HCT116 (cell line): ENCODE measurements at regions not wholly inside any gene's neighbourhood (a gene's known extent, or its start where the extent isn't known, plus 50 kb on each side); places are given as distances from the start of the nearest gene placed in this dataset.

Experiments used
- ATAC-seq: fragments of 200-7000 bp; cut with Tn5 transposase; 2 replicates; pipeline ENCODE4 v1.9.1; 2020; ENCODE audit warnings: mild to moderate bottlenecking, moderate library complexity
- BruUV-seq: library from RNA; stranded (reverse); fragments of 400-500 nt; replicated peaks from 2 replicates; lab custom pipeline; 2021; lab: Mats Ljungman, UMichigan
- CTCF ChIA-PET: fragments of 300-600 bp; sonication (Branson Sonifier 250); formaldehyde crosslinking; loops from one replicate; lab custom pipeline; 2021; ENCODE audit warnings: antibody characterized with exemption; lab: Charles Lee
- POLR2A ChIA-PET: fragments of 300-600, 350-600 bp; sonication (Branson Sonifier 250); formaldehyde crosslinking; loops from one replicate; lab custom pipeline; 2021; ENCODE audit warnings: antibody characterized with exemption; lab: Charles Lee
- RAD21 ChIA-PET, 2 experiments: fragments of 300-600 bp; sonication (Branson Sonifier 250); formaldehyde crosslinking; loops; one replicate each; lab custom pipeline; 2023; ENCODE audit warnings: low total read pairs in 2 of 2; ENCODE audit not compliant: uncharacterized antibody in 2 of 2, unreplicated experiment in 2 of 2, low non-redundant PET in 1 of 2; lab: Charles Lee
- DNase-seq: peaks from one replicate; pipeline ENCODE4 v3.0.0-alpha.2; 2010; ENCODE audit warnings: low read depth, low spot score
- H2AFZ ChIP-seq: fragments of 200-600 bp; shearing (Covaris generic), sonication (generic); 2 replicates; pipeline ENCODE4 v1.6.1; 2017; ENCODE audit warnings: low read depth, mixed run types, mixed read lengths, antibody characterized with exemption, low read length; ENCODE audit not compliant: poor library complexity, severe bottlenecking
- H3K27ac ChIP-seq: 2 replicates; pipeline ENCODE4 v1.5.1; 2012; ENCODE audit warnings: low read depth, low read length
- H3K27me3 ChIP-seq: fragments of 200-600 bp; sonication (generic); 2 replicates; pipeline ENCODE4 v1.6.1; 2016; ENCODE audit warnings: mixed run types, low read length, mixed read lengths; ENCODE audit not compliant: insufficient read depth
- H3K36me3 ChIP-seq, 2 experiments: fragments of 200-500 bp in 1 of 2; fragments of 200-600 bp in 1 of 2; sonication (Bioruptor generic) in 1 of 2; sonication (generic) in 1 of 2; 2 replicates each; pipeline versions ENCODE4 v1.5.1 to v1.6.1; 2014 to 2016; ENCODE audit warnings: low read length in 2 of 2, inconsistent platforms in 1 of 2, mixed read lengths in 1 of 2, mixed run types in 1 of 2; ENCODE audit not compliant: insufficient read depth in 2 of 2, control insufficient read depth in 1 of 2
- H3K4me1 ChIP-seq, 2 experiments: fragments of 200-600 bp in 1 of 2; sonication (generic) in 1 of 2; 2 replicates each; pipeline versions ENCODE4 v1.5.1 to v1.6.1; 2012 to 2017; ENCODE audit warnings: low read length in 2 of 2, inconsistent platforms in 1 of 2, mild to moderate bottlenecking in 1 of 2, mixed read lengths in 1 of 2, mixed run types in 1 of 2, moderate library complexity in 1 of 2; ENCODE audit not compliant: insufficient read depth in 2 of 2, control insufficient read depth in 1 of 2
- H3K4me2 ChIP-seq: fragments of 200-600 bp; sonication (generic); 2 replicates; pipeline ENCODE4 v1.6.1; 2017; ENCODE audit warnings: mixed run types, low read length, mixed read lengths
- H3K4me3 ChIP-seq, 2 experiments: fragments of 200-600 bp in 1 of 2; sonication (generic) in 1 of 2; replicated peaks in 1 of 2; 2 replicates each; pipeline ENCODE4 v1.5.1; 2011 to 2016; ENCODE audit warnings: low read length in 2 of 2, control low read depth in 1 of 2, low read depth in 1 of 2, mild to moderate bottlenecking in 1 of 2, mixed read lengths in 1 of 2, mixed run types in 1 of 2
- H3K79me2 ChIP-seq: fragments of 200-600 bp; sonication (generic); 2 replicates; pipeline ENCODE4 v1.6.1; 2017; ENCODE audit warnings: mild to moderate bottlenecking, mixed run types, low read length, moderate library complexity, mixed read lengths; ENCODE audit not compliant: insufficient read depth
- H3K9ac ChIP-seq: fragments of 200-600 bp; sonication (generic); 2 replicates; pipeline ENCODE4 v1.6.1; 2016; ENCODE audit warnings: low read length, mixed read lengths
- H3K9me2 ChIP-seq: fragments of 200-600 bp; sonication (generic), shearing (Covaris generic); 2 replicates; pipeline ENCODE4 v1.6.1; 2017; ENCODE audit warnings: mixed run types, mild to moderate bottlenecking, moderate library complexity; ENCODE audit not compliant: insufficient read depth
- H3K9me3 ChIP-seq, 2 experiments: fragments of 200-500 bp in 1 of 2; fragments of 200-600 bp in 1 of 2; sonication (Bioruptor generic) in 1 of 2; sonication (generic) in 1 of 2; 2 replicates each; pipeline ENCODE4 v1.6.1; 2014 to 2017; ENCODE audit warnings: low read length in 2 of 2, mixed read lengths in 2 of 2, inconsistent platforms in 1 of 2, low read depth in 1 of 2, mild to moderate bottlenecking in 1 of 2, mixed run types in 1 of 2, moderate library complexity in 1 of 2; ENCODE audit not compliant: control insufficient read depth in 1 of 2, insufficient read depth in 1 of 2
- H4K20me1 ChIP-seq: fragments of 200-600 bp; sonication (generic), shearing (Covaris generic); 2 replicates; pipeline ENCODE4 v1.6.1; 2017; ENCODE audit warnings: mixed run types, mild to moderate bottlenecking, moderate library complexity; ENCODE audit not compliant: insufficient read depth
- CBX3 ChIP-seq: IDR thresholded peaks from 2 replicates; pipeline ENCODE4 v1.6.1; 2012; ENCODE audit warnings: low read depth
- EGR1 ChIP-seq: IDR thresholded peaks from 2 replicates; pipeline ENCODE4 v1.6.1; 2012; ENCODE audit warnings: low read depth
- ELF1 ChIP-seq: IDR thresholded peaks from 2 replicates; pipeline ENCODE4 v1.6.1; 2012; ENCODE audit warnings: low read depth, borderline replicate concordance
- EZH2 ChIP-seq: fragments of 200-600 bp; sonication (generic); IDR thresholded peaks from 2 replicates; pipeline ENCODE4 v1.6.1; 2017; ENCODE audit warnings: antibody characterized with exemption, mixed run types
- EZH2phosphoT487 ChIP-seq: fragments of 200-600 bp; IDR thresholded peaks from 2 replicates; pipeline ENCODE4 v1.6.1; 2018; ENCODE audit warnings: antibody characterized with exemption, borderline replicate concordance
- JUND ChIP-seq: IDR thresholded peaks from 2 replicates; pipeline ENCODE4 v1.6.1; 2012
- POLR2A ChIP-seq: IDR thresholded peaks from 2 replicates; pipeline ENCODE4 v1.7.0; 2011; ENCODE audit warnings: borderline replicate concordance; ENCODE audit not compliant: insufficient read depth, insufficient read length; ENCODE audit errors: extremely low read depth
- POLR2AphosphoS5 ChIP-seq: IDR thresholded peaks from 2 replicates; pipeline ENCODE4 v1.6.1; 2011; ENCODE audit warnings: mild to moderate bottlenecking, low read depth, low read length, moderate library complexity
- RAD21 ChIP-seq: IDR thresholded peaks from 2 replicates; pipeline ENCODE4 v1.6.1; 2012; ENCODE audit warnings: low read depth, mild to moderate bottlenecking
- SP1 ChIP-seq: IDR thresholded peaks from 2 replicates; pipeline ENCODE4 v1.6.1; 2012; ENCODE audit warnings: low read depth
- SRF ChIP-seq: IDR thresholded peaks from 2 replicates; pipeline ENCODE4 v1.6.1; 2012; ENCODE audit warnings: low read depth
- TCF7L2 ChIP-seq: IDR thresholded peaks from 2 replicates; pipeline ENCODE4 v1.7.0; 2011; ENCODE audit warnings: borderline replicate concordance, inconsistent platforms; ENCODE audit not compliant: insufficient read depth, insufficient read length; ENCODE audit errors: extremely low read depth
- YY1 ChIP-seq: IDR thresholded peaks from 2 replicates; pipeline ENCODE4 v1.6.1; 2011; ENCODE audit warnings: low read length, low read depth, moderate library complexity, mild to moderate bottlenecking; ENCODE audit not compliant: insufficient replicate concordance; ENCODE audit errors: extremely low read depth
- ZFX ChIP-seq: fragments of 450-650 bp; IDR thresholded peaks from 2 replicates; pipeline ENCODE4 v1.6.1; 2017
- intact Hi-C: fragments of 100-400 bp; cut with micrococcal nuclease; formaldehyde crosslinking; loops from 2 replicates; pipeline ENCODE4 v1.10.0; 2022
- TF ChIP-seq, protein P1 (sequence below), 3 experiments: fragments of 200-600 bp in 1 of 3; sonication (generic) in 1 of 3; IDR thresholded peaks in 2 of 3; conservative IDR thresholded peaks in 1 of 3; 2 replicates each; pipeline ENCODE4 v1.5.1; 2012 to 2017; ENCODE audit warnings: low read depth in 2 of 3, low read length in 2 of 3, antibody characterized with exemption in 1 of 3, borderline replicate concordance in 1 of 3, control low read depth in 1 of 3, mild to moderate bottlenecking in 1 of 3, mixed read lengths in 1 of 3, mixed run types in 1 of 3, moderate library complexity in 1 of 3; ENCODE audit not compliant: insufficient read depth in 1 of 3
- TF ChIP-seq, protein P2 (sequence below): IDR thresholded peaks from 2 replicates; pipeline ENCODE4 v1.6.1; 2012
- TF ChIP-seq, protein P3 (sequence below): IDR thresholded peaks from 2 replicates; pipeline ENCODE4 v1.6.1; 2012; ENCODE audit warnings: low read depth
- TF ChIP-seq, protein P4 (sequence below): IDR thresholded peaks from 2 replicates; pipeline ENCODE4 v1.6.1; 2012

DNA sequence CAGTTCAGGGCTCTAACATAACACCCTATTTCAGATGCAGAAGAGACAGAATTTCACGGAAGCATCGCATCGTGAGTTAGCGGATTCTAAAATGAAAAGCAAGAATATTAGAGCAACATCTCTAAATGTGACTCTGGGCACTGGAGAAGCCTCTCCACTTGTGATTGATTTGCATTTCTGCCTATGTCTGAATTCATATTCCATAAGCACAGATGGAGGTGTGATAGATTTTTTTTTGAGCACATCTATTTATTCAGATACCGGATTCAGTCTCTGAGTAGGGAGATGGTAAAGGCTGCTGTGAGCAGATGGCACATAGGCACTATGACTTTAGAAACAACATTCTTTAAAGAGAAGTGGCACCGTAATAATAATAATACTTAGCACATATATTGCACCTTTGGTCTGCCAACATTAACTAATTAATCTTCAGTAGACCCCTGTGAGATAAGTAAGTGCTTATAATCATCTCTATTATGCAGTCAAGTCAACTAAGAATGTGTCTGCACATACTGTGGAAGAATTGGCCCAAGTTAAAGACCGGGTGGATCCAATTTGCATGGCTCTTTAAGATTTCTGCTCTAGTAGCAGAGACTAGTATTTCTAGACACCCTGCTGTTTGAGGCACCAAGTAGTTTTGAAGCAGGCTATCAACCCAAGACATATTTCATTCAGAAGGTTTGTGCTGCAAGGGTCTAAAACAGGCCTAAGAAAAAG lies 685.0 kb downstream of the CETN3 start (continued):
- TF ChIP-seq, protein P1, sequence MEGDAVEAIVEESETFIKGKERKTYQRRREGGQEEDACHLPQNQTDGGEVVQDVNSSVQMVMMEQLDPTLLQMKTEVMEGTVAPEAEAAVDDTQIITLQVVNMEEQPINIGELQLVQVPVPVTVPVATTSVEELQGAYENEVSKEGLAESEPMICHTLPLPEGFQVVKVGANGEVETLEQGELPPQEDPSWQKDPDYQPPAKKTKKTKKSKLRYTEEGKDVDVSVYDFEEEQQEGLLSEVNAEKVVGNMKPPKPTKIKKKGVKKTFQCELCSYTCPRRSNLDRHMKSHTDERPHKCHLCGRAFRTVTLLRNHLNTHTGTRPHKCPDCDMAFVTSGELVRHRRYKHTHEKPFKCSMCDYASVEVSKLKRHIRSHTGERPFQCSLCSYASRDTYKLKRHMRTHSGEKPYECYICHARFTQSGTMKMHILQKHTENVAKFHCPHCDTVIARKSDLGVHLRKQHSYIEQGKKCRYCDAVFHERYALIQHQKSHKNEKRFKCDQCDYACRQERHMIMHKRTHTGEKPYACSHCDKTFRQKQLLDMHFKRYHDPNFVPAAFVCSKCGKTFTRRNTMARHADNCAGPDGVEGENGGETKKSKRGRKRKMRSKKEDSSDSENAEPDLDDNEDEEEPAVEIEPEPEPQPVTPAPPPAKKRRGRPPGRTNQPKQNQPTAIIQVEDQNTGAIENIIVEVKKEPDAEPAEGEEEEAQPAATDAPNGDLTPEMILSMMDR (IDR thresholded peaks at IDR 0.05 in 2 of 3, conservative IDR thresholded peaks at IDR 0.05 in 1 of 3; ENCODE audit: borderline replicate concordance in 1 of 3, insufficient read depth in 1 of 3, low read depth in 2 of 3, low read length in 2 of 3): no peak
- TF ChIP-seq POLR2AphosphoS5: no peak

DNA sequence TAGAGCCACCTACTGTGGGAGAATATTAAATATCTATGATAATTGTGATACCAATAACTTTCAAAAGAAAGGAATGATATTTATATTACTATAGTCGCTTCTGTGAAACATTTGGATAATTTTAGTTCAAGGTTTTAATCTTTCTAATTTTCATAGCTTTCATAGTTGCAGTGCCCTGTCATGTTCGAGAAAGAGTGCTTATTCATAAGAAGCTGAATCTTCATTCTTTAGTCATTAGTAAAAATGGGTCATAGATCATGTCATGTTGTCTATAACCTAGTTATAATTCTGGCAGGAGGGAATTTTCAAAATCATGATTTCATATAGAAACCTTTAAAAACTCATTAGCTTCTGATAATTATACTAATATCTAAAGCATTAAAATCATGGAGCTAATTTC lies 685.6 kb downstream of the CETN3 start:
- CTCF ChIA-PET: interaction anchor here (1.7 kb wide), 1 partner anchor 996 kb away, joined by 4 read pairs; no protein-coding TSS in a partner anchor
- Histone ChIP-seq H3K9me3 (no peaks in the 10 kb centered on the region), H3K4me3 (no peak overlapping the region), H3K4me1 (no peaks in the 10 kb centered on the region), H3K36me3 (no peaks in the 10 kb centered on the region), H4K20me1 (no peaks in the 10 kb centered on the region), H3K9ac (no peak overlapping the region), H3K4me2 (no peak overlapping the region), H3K27me3 (no peaks in the 10 kb centered on the region), H3K79me2 (no peaks in the 10 kb centered on the region), H3K27ac (no peak overlapping the region), H2AFZ (no peak overlapping the region), H3K9me2 (no peaks in the 10 kb centered on the region)
- POLR2A ChIA-PET: no interaction called here
- intact Hi-C loops: no loop called here
- ATAC-seq (no peak), DNase-seq (no peak)
- RAD21 ChIA-PET: no interaction called here
- BruUV-seq: no TSS peak
- TF ChIP-seq CBX3 (no peak), EZH2 (no peak), POLR2AphosphoS5 (no peak), TCF7L2 (no peak), EZH2phosphoT487 (no peak), ZFX (no peak), RAD21 (no peak), YY1 (no peak), SRF (no peak), EGR1 (no peak), JUND (no peak), POLR2A (no peak), SP1 (no peak), ELF1 (no peak)
- TF ChIP-seq, protein P2, sequence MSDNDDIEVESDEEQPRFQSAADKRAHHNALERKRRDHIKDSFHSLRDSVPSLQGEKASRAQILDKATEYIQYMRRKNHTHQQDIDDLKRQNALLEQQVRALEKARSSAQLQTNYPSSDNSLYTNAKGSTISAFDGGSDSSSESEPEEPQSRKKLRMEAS: no peak
- TF ChIP-seq, protein P3, sequence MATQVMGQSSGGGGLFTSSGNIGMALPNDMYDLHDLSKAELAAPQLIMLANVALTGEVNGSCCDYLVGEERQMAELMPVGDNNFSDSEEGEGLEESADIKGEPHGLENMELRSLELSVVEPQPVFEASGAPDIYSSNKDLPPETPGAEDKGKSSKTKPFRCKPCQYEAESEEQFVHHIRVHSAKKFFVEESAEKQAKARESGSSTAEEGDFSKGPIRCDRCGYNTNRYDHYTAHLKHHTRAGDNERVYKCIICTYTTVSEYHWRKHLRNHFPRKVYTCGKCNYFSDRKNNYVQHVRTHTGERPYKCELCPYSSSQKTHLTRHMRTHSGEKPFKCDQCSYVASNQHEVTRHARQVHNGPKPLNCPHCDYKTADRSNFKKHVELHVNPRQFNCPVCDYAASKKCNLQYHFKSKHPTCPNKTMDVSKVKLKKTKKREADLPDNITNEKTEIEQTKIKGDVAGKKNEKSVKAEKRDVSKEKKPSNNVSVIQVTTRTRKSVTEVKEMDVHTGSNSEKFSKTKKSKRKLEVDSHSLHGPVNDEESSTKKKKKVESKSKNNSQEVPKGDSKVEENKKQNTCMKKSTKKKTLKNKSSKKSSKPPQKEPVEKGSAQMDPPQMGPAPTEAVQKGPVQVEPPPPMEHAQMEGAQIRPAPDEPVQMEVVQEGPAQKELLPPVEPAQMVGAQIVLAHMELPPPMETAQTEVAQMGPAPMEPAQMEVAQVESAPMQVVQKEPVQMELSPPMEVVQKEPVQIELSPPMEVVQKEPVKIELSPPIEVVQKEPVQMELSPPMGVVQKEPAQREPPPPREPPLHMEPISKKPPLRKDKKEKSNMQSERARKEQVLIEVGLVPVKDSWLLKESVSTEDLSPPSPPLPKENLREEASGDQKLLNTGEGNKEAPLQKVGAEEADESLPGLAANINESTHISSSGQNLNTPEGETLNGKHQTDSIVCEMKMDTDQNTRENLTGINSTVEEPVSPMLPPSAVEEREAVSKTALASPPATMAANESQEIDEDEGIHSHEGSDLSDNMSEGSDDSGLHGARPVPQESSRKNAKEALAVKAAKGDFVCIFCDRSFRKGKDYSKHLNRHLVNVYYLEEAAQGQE: no peak
- TF ChIP-seq, protein P4, sequence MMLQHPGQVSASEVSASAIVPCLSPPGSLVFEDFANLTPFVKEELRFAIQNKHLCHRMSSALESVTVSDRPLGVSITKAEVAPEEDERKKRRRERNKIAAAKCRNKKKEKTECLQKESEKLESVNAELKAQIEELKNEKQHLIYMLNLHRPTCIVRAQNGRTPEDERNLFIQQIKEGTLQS: no peak
